GM23338 (cell line): ENCODE measurements at regions not wholly inside any gene's neighbourhood (a gene's known extent, or its start where the extent isn't known, plus 50 kb on each side); places are given as distances from the start of the nearest gene placed in this dataset.
"Not testable (repeated sequence)": the region's sequence is repeated elsewhere in the genome, so short reads cannot be mapped to it uniquely, and the experiment has no call there.

Experiments used
- ATAC-seq: fragments of 200-7000 bp; cut with Tn5 transposase; 3 replicates; pipeline ENCODE4 v1.9.1; 2020
- DNase-seq: peaks from one replicate; pipeline ENCODE4 v3.0.0-alpha.2; 2015; ENCODE audit warnings: low spot score
- H2AFZ ChIP-seq: fragments of 200-600 bp; sonication (generic); 2 replicates; pipeline ENCODE4 v1.8.0; 2016; ENCODE audit warnings: antibody characterized with exemption, mild to moderate bottlenecking, moderate library complexity
- H3F3A ChIP-seq: fragments of 200-600 bp; sonication (generic); replicated peaks from 2 replicates; pipeline ENCODE4 v1.8.0; 2017; ENCODE audit warnings: antibody characterized with exemption, mixed run types, low read depth
- H3K27ac ChIP-seq: fragments of 200-600 bp; sonication (generic); 2 replicates; pipeline ENCODE4 v1.6.1; 2016; ENCODE audit warnings: low read depth
- H3K27me3 ChIP-seq: fragments of 200-600 bp; sonication (generic); 2 replicates; pipeline ENCODE4 v1.8.0; 2016; ENCODE audit warnings: mild to moderate bottlenecking, mixed run types, moderate library complexity; ENCODE audit not compliant: insufficient read depth
- H3K36me3 ChIP-seq: fragments of 200-600 bp; sonication (generic); 2 replicates; pipeline ENCODE4 v1.8.0; 2016; ENCODE audit warnings: mild to moderate bottlenecking; ENCODE audit not compliant: insufficient read depth
- H3K4me1 ChIP-seq: fragments of 200-600 bp; sonication (generic); 2 replicates; pipeline ENCODE4 v1.8.0; 2016; ENCODE audit warnings: mild to moderate bottlenecking, moderate library complexity; ENCODE audit not compliant: insufficient read depth
- H3K4me2 ChIP-seq: fragments of 200-600 bp; sonication (generic); 2 replicates; pipeline ENCODE4 v1.7.1; 2017; ENCODE audit warnings: mixed run types
- H3K4me3 ChIP-seq: fragments of 200-600 bp; sonication (generic); 2 replicates; pipeline ENCODE4 v1.6.1; 2016; ENCODE audit warnings: mixed run types
- H3K79me2 ChIP-seq: fragments of 200-600 bp; sonication (generic); replicated peaks from 2 replicates; pipeline ENCODE4 v1.8.0; 2017; ENCODE audit warnings: mild to moderate bottlenecking; ENCODE audit not compliant: insufficient read depth
- H3K9me2 ChIP-seq: fragments of 200-600 bp; sonication (generic); 2 replicates; pipeline ENCODE4 v1.8.0; 2017; ENCODE audit not compliant: insufficient read depth
- H4K20me1 ChIP-seq: fragments of 200-600 bp; sonication (generic); replicated peaks from 2 replicates; pipeline ENCODE4 v1.8.0; 2017; ENCODE audit warnings: mild to moderate bottlenecking; ENCODE audit not compliant: insufficient read depth
- H3K27ac Mint-ChIP-seq: 2 replicates; pipeline ENCODE4 v1.8.0; 2020; ENCODE audit warnings: inconsistent platforms, mild to moderate bottlenecking, moderate library complexity, mixed read lengths
- H3K27me3 Mint-ChIP-seq: 3 replicates; pipeline ENCODE4 v1.8.0; 2022; ENCODE audit warnings: low read depth, mild to moderate bottlenecking, moderate library complexity, mixed read lengths, inconsistent platforms; ENCODE audit not compliant: insufficient read depth, poor library complexity
- H3K36me3 Mint-ChIP-seq: 3 replicates; pipeline ENCODE4 v1.8.0; 2021; ENCODE audit warnings: low read depth, mild to moderate bottlenecking, inconsistent platforms, moderate library complexity, mixed read lengths
- H3K4me1 Mint-ChIP-seq: 3 replicates; pipeline ENCODE4 v1.8.0; 2020; ENCODE audit warnings: mild to moderate bottlenecking, inconsistent platforms, mixed read lengths
- H3K4me3 Mint-ChIP-seq: 3 replicates; pipeline ENCODE4 v1.8.0; 2021; ENCODE audit warnings: moderate library complexity, mild to moderate bottlenecking, inconsistent platforms, mixed read lengths
- H3K9me3 Mint-ChIP-seq: 3 replicates; pipeline ENCODE4 v1.8.0; 2020; ENCODE audit warnings: moderate library complexity, mild to moderate bottlenecking, inconsistent platforms, mixed read lengths
- CREB1 ChIP-seq: fragments of 250-450 bp; sonication (Bioruptor Pico); IDR thresholded peaks from 2 replicates; pipeline ENCODE4 v1.5.0; 2020; ENCODE audit warnings: low read depth, mild to moderate bottlenecking, moderate library complexity
- EZH2phosphoT487 ChIP-seq: fragments of 200-600 bp; sonication (generic); IDR thresholded peaks from one replicate; pipeline ENCODE4 v1.8.1; 2018; ENCODE audit warnings: antibody characterized with exemption; ENCODE audit not compliant: unreplicated experiment
- JUNB ChIP-seq: IDR thresholded peaks from one replicate; pipeline ENCODE4 v1.6.1; 2016; ENCODE audit warnings: antibody characterized with exemption; ENCODE audit not compliant: unreplicated experiment
- NANOG ChIP-seq: IDR thresholded peaks from 2 replicates; pipeline ENCODE4 v1.6.1; 2016; ENCODE audit warnings: antibody characterized with exemption, borderline replicate concordance
- POLR2AphosphoS5 ChIP-seq: IDR thresholded peaks from 2 replicates; pipeline ENCODE4 v1.6.1; 2016; ENCODE audit warnings: antibody characterized with exemption, low read depth
- REST ChIP-seq: IDR thresholded peaks from one replicate; pipeline ENCODE4 v1.6.1; 2018; ENCODE audit warnings: antibody characterized with exemption; ENCODE audit not compliant: unreplicated experiment
- STAT1 ChIP-seq: IDR thresholded peaks from one replicate; pipeline ENCODE4 v1.6.1; 2016; ENCODE audit warnings: antibody characterized with exemption; ENCODE audit not compliant: unreplicated experiment
- ZNF462 ChIP-seq: fragments of 250-450 bp; sonication (Bioruptor Pico); IDR thresholded peaks from 2 replicates; pipeline ENCODE4 v1.5.0; 2020; ENCODE audit warnings: mild to moderate bottlenecking, moderate library complexity

GRCh38 chr4:138861135-138861534 is 154.4 kb upstream of the NOCT start (continued):
- no peak for TF ChIP-seq REST
- no peak for TF ChIP-seq CREB1 (CRISPR knock-in tag)
- no peak for TF ChIP-seq STAT1
- TF ChIP-seq JUNB: no peak
- no peak for TF ChIP-seq POLR2AphosphoS5
- TF ChIP-seq NANOG: no peak
- TF ChIP-seq ZNF462 (CRISPR knock-in tag): no peak
- no peak for TF ChIP-seq EZH2phosphoT487

GRCh38 chr4:138860357-138860756 is 155.2 kb upstream of the NOCT start:
- H3K9me3 Mint-ChIP-seq, H3K4me1 Mint-ChIP-seq, H3K79me2 ChIP-seq, H3K4me2 ChIP-seq, H2AFZ ChIP-seq, H3K36me3 Mint-ChIP-seq, H3F3A ChIP-seq, H3K4me1 ChIP-seq, H3K27me3 Mint-ChIP-seq, H4K20me1 ChIP-seq, H3K4me3 Mint-ChIP-seq, H3K9me2 ChIP-seq, H3K27ac ChIP-seq, ATAC-seq, H3K36me3 ChIP-seq, H3K27me3 ChIP-seq, H3K27ac Mint-ChIP-seq, DNase-seq, H3K4me3 ChIP-seq: not testable (repeated sequence)
